Jurkat, Clone E6-1 (cell line): ENCODE measurements at regions not wholly inside any gene's neighbourhood (a gene's known extent, or its start where the extent isn't known, plus 50 kb on each side); places are given as distances from the start of the nearest gene placed in this dataset.

Source experiments
- DNase-seq: peaks from one replicate; pipeline ENCODE4 v3.0.0-alpha.2; 2011; ENCODE audit warnings: low read depth, low spot score
- H3K4me3 ChIP-seq: 2 replicates; pipeline ENCODE4 v1.5.1; 2011; ENCODE audit warnings: mild to moderate bottlenecking, low read length, control low read depth, moderate library complexity

DNA sequence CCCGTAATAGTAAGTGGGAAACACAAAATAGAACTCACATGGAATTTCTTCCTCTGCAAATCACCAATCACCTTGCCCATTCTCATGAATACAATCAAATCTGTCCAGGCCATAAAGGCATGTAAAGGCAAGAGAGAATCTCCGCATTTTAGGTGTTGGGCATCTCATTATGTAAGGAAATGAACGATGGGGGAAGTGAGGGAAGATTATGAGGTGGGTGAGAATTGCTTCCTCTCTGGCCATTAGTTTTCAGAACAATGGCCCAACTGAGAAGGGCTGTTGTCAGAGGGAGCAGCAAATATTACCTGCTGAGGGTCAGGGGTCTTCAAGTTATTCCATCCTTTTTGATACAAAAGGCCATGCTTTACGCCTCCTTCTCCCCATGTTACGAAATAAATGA lies 455.1 kb downstream of the ARHGEF28 start:
- no peak for DNase-seq
- no peak overlapping the region for H3K4me3 ChIP-seq

DNA sequence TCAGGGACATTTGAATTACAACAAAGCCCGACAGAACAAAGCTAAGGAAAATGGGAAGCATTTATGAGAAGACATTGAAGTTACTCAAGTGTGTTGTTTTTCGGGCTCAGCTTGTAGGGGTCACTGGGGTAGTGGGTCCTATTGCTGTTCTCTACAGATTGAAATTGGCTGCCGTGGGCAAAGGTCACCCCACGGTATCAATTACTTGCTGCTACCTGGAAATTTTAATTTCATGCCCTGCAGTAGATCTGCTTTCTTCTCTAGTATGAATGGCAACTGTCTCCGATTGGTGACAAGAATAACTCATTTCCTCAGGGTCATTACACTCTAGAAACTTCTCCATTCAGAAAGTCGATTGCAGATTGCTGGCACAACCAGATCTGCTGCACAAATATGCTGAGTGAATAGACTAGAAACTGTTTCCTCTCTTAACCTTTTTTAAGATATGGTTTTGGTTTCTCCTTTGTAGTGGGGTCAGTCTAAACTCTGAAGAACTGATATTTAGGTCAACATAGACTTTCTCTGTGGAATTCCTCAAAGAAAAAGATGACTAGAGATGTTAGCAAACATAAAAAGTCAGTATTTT lies 454.1 kb downstream of the ARHGEF28 start:
- H3K4me3 ChIP-seq: no peak overlapping the region

DNA sequence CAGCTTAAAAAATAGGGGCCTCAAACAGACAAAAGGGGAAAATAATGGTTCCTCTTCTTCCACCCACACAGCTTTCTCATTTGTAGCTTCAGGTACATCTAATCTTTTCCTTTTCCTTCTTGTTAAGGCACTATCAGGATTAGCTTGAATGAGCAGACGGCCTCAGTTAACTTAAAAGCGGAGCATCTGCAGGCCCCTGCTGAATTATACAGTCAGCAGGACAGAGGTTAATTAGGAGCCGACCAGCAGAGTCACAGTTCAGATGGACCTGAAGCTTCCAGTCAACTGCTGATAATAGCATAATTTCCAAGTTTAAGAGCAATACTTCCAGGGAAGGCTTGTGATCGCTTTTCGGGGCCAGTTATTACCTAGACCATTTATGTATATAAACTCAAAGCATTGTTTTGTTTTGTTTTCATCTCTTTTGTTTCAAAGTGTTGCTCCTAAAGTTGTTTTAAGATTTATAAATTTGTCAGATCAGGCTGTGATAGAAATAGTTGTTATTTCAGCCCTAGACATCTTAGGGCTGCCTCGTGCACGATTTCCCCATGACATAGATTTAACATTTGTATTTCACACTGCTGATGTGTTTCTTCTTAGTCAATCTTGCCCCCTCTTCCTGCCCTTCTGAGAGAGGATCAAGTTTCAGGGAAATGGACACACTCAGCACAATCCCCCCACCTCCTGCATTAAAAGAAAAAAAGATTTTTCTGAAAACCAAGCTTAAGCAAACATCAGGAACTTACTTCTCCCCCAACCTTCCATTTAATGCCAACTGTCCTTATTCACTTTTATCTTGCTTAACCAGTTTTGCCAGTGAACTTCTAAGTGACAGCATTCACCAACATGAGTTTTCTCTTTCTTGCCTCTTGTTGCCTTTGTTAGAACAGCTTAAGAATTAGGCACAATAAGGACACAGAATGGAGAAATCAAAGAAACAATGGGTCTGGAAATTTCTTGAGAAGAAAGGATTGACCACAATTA lies 449.8 kb downstream of the ARHGEF28 start:
- no peak overlapping the region for H3K4me3 ChIP-seq
- DNase-seq: no peak

More for the DNA sequence above, 454.1 kb downstream of the ARHGEF28 start:
- DNase-seq: no peak

DNA sequence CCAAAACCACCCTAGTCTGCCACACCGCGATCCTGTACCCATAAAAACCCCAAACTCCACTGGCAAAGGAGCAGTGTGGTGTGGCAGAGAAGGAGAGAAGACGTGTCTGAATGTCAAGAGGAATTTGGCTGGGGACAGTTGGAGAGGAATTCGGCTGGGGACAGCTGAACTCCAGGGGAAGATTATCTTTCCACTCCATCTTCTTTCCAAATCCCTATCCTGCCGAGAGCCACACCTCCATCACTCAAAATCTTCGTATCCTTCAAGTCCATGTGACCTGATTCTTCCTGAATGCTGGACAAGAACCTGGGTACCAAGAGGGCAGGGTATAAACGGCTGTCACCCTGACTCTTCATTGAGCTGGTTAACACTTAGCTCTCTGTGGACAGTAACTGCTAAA lies 448.1 kb downstream of the ARHGEF28 start:
- DNase-seq: no peak

DNA sequence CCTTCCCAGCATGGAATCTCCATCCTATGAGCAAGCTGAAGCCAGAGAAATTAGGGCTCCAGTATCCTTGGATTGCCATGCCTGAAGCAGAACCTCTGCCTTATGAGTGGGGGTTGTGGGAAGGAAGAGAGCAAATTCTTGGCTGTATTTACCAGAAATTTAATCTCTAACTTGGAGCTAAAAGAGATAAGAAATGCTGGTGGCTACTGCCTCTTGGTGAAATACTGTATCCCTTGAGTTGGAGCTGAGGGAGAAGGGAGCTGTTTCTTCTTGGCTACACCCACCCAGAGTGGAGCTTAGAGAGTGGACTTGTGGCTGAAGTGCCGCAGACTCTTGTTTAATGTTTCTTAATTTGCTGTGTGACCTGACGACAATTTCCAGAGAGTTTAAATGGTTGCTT lies 447.3 kb downstream of the ARHGEF28 start:
- DNase-seq: no peak
- no peak overlapping the region for H3K4me3 ChIP-seq

More for the DNA sequence above, 448.1 kb downstream of the ARHGEF28 start:
- H3K4me3 ChIP-seq: no peak overlapping the region

DNA sequence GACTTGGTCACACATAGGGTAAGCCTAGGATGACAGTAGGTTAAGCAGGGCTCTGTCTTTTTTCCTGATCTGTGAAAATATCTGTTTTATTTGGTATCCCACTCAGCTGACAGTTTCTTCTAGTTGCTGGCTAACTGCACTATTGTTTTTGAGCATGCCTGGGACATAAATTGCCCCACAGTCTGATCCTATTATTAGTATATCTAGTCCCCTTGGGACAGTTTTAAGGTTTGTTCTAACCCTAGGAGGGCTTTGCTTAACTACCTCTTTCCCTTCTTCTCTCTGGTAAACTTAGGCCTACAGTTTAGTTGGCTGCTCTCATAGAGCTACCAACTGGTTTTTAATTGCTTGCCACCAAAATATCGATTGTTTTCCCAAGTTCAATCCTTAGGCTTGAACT lies 446.6 kb downstream of the ARHGEF28 start:
- H3K4me3 ChIP-seq: no peak overlapping the region
- DNase-seq: no peak

DNA sequence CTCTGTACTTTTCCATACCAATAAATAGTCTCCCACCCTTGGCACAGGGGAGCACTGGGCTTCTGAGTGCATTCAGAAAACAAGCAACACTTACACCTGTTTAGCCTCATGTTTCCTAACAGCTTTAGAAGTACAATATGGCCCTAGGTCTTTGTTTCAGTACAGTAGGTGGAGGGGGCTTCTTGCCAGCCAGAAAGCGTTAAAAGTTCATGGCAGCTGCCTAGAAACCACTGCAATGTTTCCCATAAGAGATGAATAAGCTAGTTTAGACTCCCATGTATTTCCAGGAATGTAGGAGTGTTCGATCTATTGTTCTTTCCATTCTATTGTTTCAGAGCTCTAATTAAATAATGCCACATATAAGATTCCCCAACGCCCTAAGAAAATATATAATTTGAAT lies 444.8 kb downstream of the ARHGEF28 start:
- H3K4me3 ChIP-seq: no peak overlapping the region
- no peak for DNase-seq

DNA sequence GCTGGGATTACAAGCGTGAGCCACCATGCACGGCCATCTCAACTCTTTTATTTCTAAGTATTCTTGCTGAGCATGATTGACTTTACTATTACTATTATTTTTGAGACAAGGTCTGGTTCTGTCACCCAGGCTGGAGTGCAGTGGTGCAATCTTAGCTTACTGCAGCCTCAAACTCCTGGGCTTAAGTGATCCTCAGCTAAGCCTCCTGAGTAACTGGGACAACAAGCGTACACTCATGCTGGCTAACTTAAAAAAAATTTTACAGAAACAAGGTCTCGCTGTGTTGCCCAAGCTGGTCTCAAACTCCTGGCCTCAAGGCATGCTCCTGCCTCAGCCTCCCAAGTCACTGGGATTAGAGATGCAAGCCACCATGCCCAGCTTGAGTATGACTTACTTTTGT lies 443.7 kb downstream of the ARHGEF28 start:
- H3K4me3 ChIP-seq: no peak overlapping the region
- no peak for DNase-seq

DNA sequence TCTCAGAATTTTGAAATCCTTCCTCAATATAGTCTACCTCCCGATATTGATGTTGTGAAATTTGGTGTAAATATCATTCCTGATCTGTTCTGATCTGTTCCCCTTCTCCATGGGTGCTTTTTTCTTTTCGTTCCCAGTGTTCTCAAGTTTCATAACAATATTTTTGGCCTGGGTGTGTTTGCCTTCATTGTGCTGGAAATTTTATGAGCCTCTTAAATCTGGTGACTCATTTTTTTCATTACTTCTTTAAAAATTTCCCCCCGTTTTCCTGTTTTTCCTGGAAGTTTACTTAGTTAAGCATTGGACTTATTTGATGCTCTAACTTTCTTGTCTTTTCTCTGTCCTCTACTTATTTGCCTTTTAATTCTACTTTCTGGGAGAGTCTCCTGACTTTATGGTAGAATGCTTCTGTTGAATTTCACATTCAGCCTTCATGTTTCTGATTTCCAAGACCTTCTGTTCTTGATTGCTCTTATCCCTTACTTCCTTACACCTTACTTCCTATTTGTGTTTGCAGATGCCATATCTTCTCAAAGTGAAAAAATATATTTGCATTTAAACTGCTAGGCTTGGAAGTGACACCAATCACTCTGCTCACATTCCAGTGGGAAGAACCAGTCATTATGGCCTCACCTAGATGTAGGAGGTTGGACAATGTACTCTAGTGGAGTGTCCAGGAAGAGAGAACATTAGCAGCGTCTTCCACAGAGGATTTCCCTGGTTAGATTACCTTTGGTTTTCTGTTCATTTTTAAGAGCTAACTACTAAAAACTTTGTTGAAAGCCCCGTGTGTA lies 441.9 kb downstream of the ARHGEF28 start:
- no peak overlapping the region for H3K4me3 ChIP-seq
- DNase-seq: no peak

DNA sequence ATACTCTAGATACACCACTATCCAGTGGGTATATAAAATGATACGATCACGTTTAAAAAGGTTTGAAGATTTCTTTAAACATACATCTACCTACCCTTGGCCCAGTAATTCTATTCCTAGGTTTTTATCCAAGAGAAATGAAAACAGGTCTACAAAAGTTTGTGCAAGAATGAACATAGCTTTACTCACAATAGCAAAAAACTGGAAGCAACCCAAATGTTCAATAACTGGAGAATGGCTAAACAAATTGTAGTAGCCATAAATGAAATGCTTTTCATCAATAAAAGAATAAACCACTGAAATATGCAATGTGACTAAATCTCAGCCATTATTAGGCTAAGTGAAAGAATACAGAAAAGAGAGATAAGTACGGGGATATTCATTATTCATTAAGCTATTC lies 438.9 kb downstream of the ARHGEF28 start:
- H3K4me3 ChIP-seq: no peak overlapping the region
- no peak for DNase-seq

DNA sequence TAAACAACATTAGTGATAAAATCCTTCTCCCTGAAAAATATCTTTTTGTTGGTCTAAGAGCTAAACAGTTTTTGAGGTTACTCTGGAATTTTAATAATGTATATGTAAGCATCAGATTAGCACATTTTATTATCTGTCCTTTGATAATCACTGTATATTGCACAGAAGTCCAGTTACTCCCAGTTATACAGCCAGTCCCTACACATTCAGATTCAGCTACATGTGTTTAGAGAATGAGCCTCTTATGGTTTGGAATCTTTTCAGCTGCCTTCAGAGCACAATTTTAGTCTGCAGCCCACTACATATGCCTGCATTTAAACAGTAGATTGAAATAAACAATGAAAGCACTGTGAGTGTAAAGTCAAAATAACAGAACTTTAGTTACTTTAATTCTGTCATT lies 438.2 kb downstream of the ARHGEF28 start:
- no peak for DNase-seq
- H3K4me3 ChIP-seq: no peak overlapping the region

DNA sequence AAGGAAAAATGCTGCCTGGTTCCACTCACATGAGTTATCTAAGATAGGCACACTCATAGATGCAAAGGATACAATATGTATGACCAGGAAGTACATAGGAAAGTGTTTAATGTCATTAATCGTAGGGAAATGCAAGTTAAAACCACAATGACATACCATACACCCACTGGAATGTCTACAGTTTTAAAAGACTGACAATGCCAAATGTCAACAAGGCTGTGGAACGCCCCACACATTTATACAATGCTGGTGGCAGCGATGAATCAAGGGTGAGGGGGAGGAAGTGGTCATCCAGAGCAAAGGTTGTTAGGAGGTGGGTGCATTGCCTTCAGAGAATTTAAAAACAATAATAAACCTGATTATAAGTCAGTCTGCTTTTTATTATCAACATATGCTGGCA lies 437.8 kb downstream of the ARHGEF28 start:
- no peak for DNase-seq
- H3K4me3 ChIP-seq: no peak overlapping the region

DNA sequence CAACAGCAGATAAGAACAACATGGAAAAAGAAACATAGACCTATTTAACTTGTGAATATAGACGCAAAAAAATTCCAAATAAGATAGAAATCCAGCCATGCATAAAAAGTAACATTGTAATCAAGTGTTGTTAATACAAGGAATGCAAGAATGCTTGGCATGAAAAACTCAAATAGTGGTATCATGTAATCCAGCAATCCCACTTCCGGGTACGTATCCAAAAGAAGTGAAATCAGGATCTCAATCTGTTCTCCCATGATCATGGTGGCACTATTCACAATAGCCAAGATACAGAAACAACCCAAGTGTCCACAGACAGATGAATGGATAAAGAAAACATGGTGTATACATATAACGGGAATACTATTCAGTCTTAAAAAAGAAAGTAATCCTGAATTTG lies 437.4 kb downstream of the ARHGEF28 start:
- no peak for DNase-seq
- H3K4me3 ChIP-seq: no peak overlapping the region

DNA sequence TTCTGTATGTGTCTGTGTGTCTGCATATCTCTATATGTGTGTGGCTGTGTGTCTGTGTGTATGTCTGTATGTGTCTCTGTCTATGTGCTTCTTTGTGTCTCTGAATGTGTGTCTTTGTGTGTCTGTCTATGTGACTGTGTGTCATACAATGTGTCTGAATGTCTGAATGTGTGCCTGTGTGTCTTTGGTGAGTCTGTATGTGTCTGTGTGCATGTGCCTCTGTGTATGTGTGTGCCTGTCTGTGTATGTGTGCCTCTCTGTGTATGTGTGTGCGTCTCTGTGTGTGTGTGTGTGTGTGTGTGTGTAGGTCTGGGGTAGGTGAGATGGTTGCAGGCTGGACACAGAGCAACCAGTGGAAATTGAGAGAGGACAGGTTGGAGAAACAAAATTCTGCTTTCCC lies 435.3 kb downstream of the ARHGEF28 start:
- no peak for DNase-seq
- no peak overlapping the region for H3K4me3 ChIP-seq

DNA sequence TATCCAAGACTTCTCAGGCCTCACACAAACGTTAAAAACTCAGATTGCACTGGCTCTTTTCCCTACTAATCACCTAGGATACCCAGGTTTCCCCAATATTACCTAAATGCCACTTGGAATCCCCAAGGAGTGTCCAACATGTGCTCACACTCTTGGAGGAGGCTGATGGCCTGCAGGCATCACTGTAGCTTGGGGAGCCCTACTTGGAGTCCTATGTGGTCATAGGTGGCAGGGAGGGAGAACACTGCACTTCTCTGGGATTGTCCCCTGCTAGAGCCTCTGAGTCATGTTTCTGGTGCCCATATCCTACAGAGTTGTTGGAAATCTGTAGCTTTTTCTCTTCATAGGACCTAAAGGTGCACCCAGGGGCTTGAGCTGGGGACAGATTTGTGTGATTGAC lies 433.7 kb downstream of the ARHGEF28 start:
- no peak overlapping the region for H3K4me3 ChIP-seq
- no peak for DNase-seq

DNA sequence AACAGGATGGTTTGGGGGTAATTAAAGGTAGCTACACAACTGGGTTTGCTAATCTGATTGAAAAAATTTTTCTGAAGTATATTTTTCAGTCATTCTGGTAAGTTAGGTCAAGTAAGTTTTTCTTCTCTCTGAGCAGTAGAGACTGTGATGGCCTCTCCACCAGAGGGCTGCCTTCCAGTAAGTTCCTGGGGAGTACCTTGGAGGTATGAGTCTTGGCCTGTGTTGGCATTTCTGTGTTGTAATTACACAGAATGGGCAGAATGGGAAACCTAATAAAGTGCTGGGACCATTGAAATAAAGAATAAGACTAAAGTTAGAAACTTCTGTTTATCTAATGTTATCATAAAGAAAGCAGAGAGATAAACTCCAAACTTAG lies 430.8 kb downstream of the ARHGEF28 start:
- no peak overlapping the region for H3K4me3 ChIP-seq
- no peak for DNase-seq

DNA sequence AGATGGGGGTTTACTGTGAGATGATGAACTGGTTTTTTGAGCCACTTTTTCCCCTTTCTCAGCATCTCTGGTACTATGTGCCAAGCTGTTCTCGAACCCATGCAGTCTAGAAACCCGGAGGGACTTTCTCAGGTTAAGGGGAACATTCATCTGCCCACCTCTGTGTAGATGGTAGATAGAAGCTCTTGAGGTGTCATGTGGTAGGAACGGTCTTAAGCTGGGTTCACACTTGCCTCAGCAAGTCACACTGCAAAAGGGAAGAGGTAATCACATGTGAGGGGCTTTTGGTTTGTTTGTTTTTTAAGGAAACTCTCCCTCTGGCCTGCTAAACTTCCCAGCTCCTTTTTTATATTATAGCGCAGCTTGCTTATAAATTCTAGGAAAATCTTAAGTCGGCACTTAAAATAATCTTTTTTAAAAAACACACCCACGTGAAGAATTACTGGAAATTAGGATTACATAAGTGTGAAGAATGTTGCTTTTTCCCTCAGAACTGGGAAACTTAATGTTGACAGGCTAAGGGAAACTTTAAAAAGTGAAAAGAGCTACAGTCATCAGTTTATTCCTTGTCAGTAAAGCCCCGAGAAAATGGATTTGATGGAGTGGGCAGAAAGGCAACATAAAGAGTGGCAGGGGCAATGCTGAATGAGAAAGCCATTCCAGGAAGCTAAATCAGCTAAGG lies 430.3 kb downstream of the ARHGEF28 start:
- no peak overlapping the region for H3K4me3 ChIP-seq
- no peak for DNase-seq

DNA sequence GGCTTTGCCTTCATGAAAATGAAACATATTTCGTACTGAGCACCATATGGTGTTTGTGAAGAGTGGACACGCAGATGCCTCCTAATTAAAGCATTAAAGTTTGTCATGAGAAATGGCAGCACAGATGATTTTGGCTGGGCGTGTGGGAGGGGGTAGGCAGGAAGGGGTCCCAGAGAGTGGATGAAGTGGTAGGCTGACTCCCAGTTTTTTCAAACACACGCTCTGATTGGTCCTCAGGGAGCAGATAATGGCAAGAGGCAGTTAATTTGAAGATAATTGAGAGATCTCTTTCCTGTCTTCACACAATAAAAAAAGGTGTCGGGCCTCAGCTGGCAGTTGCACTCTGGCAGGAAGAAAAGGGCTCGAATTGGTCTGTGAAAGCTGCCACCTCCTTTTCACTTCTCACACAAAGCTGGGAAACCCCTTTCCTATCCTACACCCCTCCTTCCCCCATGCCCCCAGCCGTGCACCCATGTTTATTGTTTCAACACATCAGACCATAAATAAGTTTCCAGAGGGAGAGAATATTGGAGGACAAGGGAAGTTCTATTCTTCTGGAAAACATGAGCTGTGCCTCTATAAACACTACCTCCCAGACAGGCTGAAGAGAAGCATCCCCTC lies 429.6 kb downstream of the ARHGEF28 start:
- no peak overlapping the region for H3K4me3 ChIP-seq
- no peak for DNase-seq
